Fibroblast of skin of abdomen (primary cell): ENCODE measurements at regions not wholly inside any gene's neighbourhood (a gene's known extent, or its start where the extent isn't known, plus 50 kb on each side); places are given as distances from the start of the nearest gene placed in this dataset.

Experiments used
- DNase-seq: peaks from one replicate; pipeline ENCODE4 v3.0.0-alpha.2; 2013

GRCh38 chr7:112880818-112881418, 90.7 kb upstream of the TMEM168 start:
- no peak for DNase-seq

- no peak for DNase-seq
Measured at GRCh38 chr7:112877691-112878460, 87.7 kb upstream of the TMEM168 start.

GRCh38 chr7:112876877-112877276, 86.7 kb upstream of the TMEM168 start:
- peak; percentile 6 for DNase-seq

- DNase-seq, result no peak
Measured at GRCh38 chr7:112874909-112875308, 84.7 kb upstream of the TMEM168 start.

- DNase-seq, result peak; percentile 38
Measured at GRCh38 chr7:112873831-112874553, 83.8 kb upstream of the TMEM168 start.

GRCh38 chr7:112869111-112869774, 79.0 kb upstream of the TMEM168 start:
- DNase-seq, result peak; percentile 20

- no peak for DNase-seq
Measured at GRCh38 chr7:112868609-112869008, 78.4 kb upstream of the TMEM168 start.

- no peak for DNase-seq
Measured at GRCh38 chr7:112866424-112866823, 76.2 kb upstream of the TMEM168 start.

GRCh38 chr7:112864380-112864779, 74.2 kb upstream of the TMEM168 start:
- DNase-seq, result no peak

- DNase-seq, result no peak
Measured at GRCh38 chr7:112858838-112859237, 68.6 kb upstream of the TMEM168 start.

GRCh38 chr7:112855227-112855626, 65.0 kb upstream of the TMEM168 start:
- no peak for DNase-seq

GRCh38 chr7:112854169-112854568, 64.0 kb upstream of the TMEM168 start:
- DNase-seq, result no peak

GRCh38 chr7:112853422-112853821, 63.2 kb upstream of the TMEM168 start:
- no peak for DNase-seq

GRCh38 chr7:112843151-112843550, 53.0 kb upstream of the TMEM168 start:
- DNase-seq, result no peak
